KMS-11 (cell line): ENCODE measurements at regions not wholly inside any gene's neighbourhood (a gene's known extent, or its start where the extent isn't known, plus 50 kb on each side); places are given as distances from the start of the nearest gene placed in this dataset.

Experiments used
- H2AFZ ChIP-seq: fragments of 200-600 bp; sonication (generic); 2 replicates; pipeline ENCODE4 v1.6.1; 2016; ENCODE audit warnings: antibody characterized with exemption, mixed run types, low read depth
- H3K27ac ChIP-seq: fragments of 200-600 bp; sonication (generic); 2 replicates; pipeline ENCODE4 v1.6.1; 2016; ENCODE audit warnings: mild to moderate bottlenecking, mixed run types
- H3K27me3 ChIP-seq: fragments of 200-600 bp; sonication (generic); 2 replicates; pipeline ENCODE4 v1.6.1; 2017; ENCODE audit warnings: mild to moderate bottlenecking, low read depth, mixed run types, moderate library complexity; ENCODE audit not compliant: insufficient read depth
- H3K36me3 ChIP-seq: fragments of 200-600 bp; sonication (generic); 2 replicates; pipeline ENCODE4 v1.6.1; 2017; ENCODE audit warnings: mild to moderate bottlenecking, mixed run types; ENCODE audit not compliant: insufficient read depth
- H3K4me1 ChIP-seq: fragments of 200-600 bp; sonication (generic); 2 replicates; pipeline ENCODE4 v1.6.1; 2016; ENCODE audit warnings: mild to moderate bottlenecking, low read depth, mixed run types; ENCODE audit not compliant: poor library complexity, severe bottlenecking
- H3K4me2 ChIP-seq: fragments of 200-600 bp; sonication (generic); 2 replicates; pipeline ENCODE4 v1.7.0; 2016; ENCODE audit warnings: mild to moderate bottlenecking, mixed run types
- H3K4me3 ChIP-seq: fragments of 200-600 bp; sonication (generic); IDR thresholded peaks from 2 replicates; pipeline ENCODE4 v1.6.1; 2017; ENCODE audit warnings: low read depth, low read length, mixed read lengths; ENCODE audit not compliant: insufficient read depth
- H3K79me2 ChIP-seq: fragments of 200-600 bp; sonication (generic); 2 replicates; pipeline ENCODE4 v1.6.1; 2016; ENCODE audit warnings: low read depth, mixed run types; ENCODE audit not compliant: insufficient read depth
- H3K9ac ChIP-seq: fragments of 200-600 bp; sonication (generic); 2 replicates; pipeline ENCODE4 v1.6.1; 2016; ENCODE audit warnings: mild to moderate bottlenecking, mixed run types
- H4K20me1 ChIP-seq: fragments of 200-600 bp; sonication (generic); 2 replicates; pipeline ENCODE4 v1.6.1; 2016; ENCODE audit warnings: mild to moderate bottlenecking, mixed run types; ENCODE audit not compliant: insufficient read depth
- TF ChIP-seq, protein P1 (sequence below): fragments of 200-600 bp; sonication (generic); conservative IDR thresholded peaks from 2 replicates; pipeline ENCODE4 v1.6.1; 2017; ENCODE audit warnings: low read depth, mild to moderate bottlenecking, antibody characterized with exemption, low read length, moderate library complexity, mixed read lengths

- H3K27me3 ChIP-seq = no peaks in the 10 kb centered on the region
- H3K79me2 ChIP-seq = no peaks in the 10 kb centered on the region
- no peaks in the 10 kb centered on the region for H4K20me1 ChIP-seq
- H3K27ac ChIP-seq = no peak overlapping the region
- peaks cover 15% of the 10 kb centered on the region for H3K4me1 ChIP-seq
- TF ChIP-seq, protein P1, sequence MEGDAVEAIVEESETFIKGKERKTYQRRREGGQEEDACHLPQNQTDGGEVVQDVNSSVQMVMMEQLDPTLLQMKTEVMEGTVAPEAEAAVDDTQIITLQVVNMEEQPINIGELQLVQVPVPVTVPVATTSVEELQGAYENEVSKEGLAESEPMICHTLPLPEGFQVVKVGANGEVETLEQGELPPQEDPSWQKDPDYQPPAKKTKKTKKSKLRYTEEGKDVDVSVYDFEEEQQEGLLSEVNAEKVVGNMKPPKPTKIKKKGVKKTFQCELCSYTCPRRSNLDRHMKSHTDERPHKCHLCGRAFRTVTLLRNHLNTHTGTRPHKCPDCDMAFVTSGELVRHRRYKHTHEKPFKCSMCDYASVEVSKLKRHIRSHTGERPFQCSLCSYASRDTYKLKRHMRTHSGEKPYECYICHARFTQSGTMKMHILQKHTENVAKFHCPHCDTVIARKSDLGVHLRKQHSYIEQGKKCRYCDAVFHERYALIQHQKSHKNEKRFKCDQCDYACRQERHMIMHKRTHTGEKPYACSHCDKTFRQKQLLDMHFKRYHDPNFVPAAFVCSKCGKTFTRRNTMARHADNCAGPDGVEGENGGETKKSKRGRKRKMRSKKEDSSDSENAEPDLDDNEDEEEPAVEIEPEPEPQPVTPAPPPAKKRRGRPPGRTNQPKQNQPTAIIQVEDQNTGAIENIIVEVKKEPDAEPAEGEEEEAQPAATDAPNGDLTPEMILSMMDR = no peak
- H3K4me3 ChIP-seq = no peak overlapping the region
- H2AFZ ChIP-seq = no peak overlapping the region
- H3K4me2 ChIP-seq = no peak overlapping the region
- no peaks in the 10 kb centered on the region for H3K36me3 ChIP-seq
- no peak overlapping the region for H3K9ac ChIP-seq
Measured at GRCh38 chr15:47331829-47332393, 385.4 kb upstream of the SEMA6D start.

DNA sequence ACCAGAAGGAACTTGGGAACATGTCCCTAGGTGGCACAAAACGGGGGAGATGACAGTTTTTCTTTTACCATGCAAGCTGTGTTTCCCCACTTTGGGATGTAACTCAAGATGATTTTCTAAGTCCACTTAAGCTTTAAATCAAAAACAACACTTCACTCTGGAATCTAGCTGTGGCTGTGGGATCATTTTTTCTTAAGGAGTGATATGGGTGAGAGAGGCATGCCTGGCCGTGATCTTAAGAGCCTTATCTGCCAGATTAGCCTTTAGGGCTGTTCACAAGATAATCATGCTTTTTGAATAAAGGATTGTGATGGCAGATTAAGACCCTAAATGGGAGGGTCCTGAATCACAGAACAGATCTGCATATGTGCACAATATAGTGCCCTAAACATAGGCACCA is 384.8 kb upstream of the SEMA6D start:
- no peaks in the 10 kb centered on the region for H3K79me2 ChIP-seq
- H3K27me3 ChIP-seq = no peaks in the 10 kb centered on the region
- no peak overlapping the region for H3K4me2 ChIP-seq
- H3K36me3 ChIP-seq = no peaks in the 10 kb centered on the region
- peaks cover 15% of the 10 kb centered on the region for H3K4me1 ChIP-seq
- H2AFZ ChIP-seq = no peak overlapping the region
- TF ChIP-seq, protein P1 = no peak
- no peak overlapping the region for H3K9ac ChIP-seq
- H3K27ac ChIP-seq = no peak overlapping the region
- no peaks in the 10 kb centered on the region for H4K20me1 ChIP-seq
- no peak overlapping the region for H3K4me3 ChIP-seq

- no peaks in the 10 kb centered on the region for H4K20me1 ChIP-seq
- no peak overlapping the region for H2AFZ ChIP-seq
- peaks cover 15% of the 10 kb centered on the region for H3K4me1 ChIP-seq
- no peak overlapping the region for H3K9ac ChIP-seq
- no peaks in the 10 kb centered on the region for H3K27me3 ChIP-seq
- TF ChIP-seq, protein P1 = no peak
- no peaks in the 10 kb centered on the region for H3K36me3 ChIP-seq
- H3K79me2 ChIP-seq = no peaks in the 10 kb centered on the region
- H3K27ac ChIP-seq = no peak overlapping the region
- H3K4me3 ChIP-seq = no peak overlapping the region
- no peak overlapping the region for H3K4me2 ChIP-seq
Measured at GRCh38 chr15:47333734-47334133, 383.6 kb upstream of the SEMA6D start.

GRCh38 chr15:47334805-47335535 is 382.3 kb upstream of the SEMA6D start:
- no peaks in the 10 kb centered on the region for H3K36me3 ChIP-seq
- peak overlapping the region; percentile 26 for H3K4me2 ChIP-seq
- H3K4me3 ChIP-seq = no peak overlapping the region
- no peaks in the 10 kb centered on the region for H3K27me3 ChIP-seq
- TF ChIP-seq, protein P1 = no peak
- H2AFZ ChIP-seq = 0 out of 2 replicates have a peak overlapping the region, but pooled peaks have one; percentile 2
- peak overlapping the region; percentile 18; the same call in 1 of the 2 replicates for H3K27ac ChIP-seq
- H3K4me1 ChIP-seq = peaks cover 15% of the 10 kb centered on the region
- no peaks in the 10 kb centered on the region for H4K20me1 ChIP-seq
- no peak overlapping the region for H3K9ac ChIP-seq
- no peaks in the 10 kb centered on the region for H3K79me2 ChIP-seq
